CD8-positive, alpha-beta memory T cell (primary cell): ENCODE measurements at regions not wholly inside any gene's neighbourhood (a gene's known extent, or its start where the extent isn't known, plus 50 kb on each side); places are given as distances from the start of the nearest gene placed in this dataset.

ENCODE experiments used
- CTCF ChIA-PET: fragments of 350-600 bp; sonication (Branson Sonifier 250); formaldehyde crosslinking; loops from one replicate; lab custom pipeline; 2021; ENCODE audit warnings: antibody characterized with exemption; lab: Charles Lee
- POLR2A ChIA-PET: fragments of 350-600 bp; sonication (Branson Sonifier 250); formaldehyde crosslinking; loops from one replicate; lab custom pipeline; 2021; ENCODE audit warnings: antibody characterized with exemption; lab: Charles Lee
- DNase-seq, 5 donors: peaks; one replicate each; pipeline versions ENCODE4 v3.0.0 to v3.0.0-alpha.2; 2020 to 2022; ENCODE audit warnings: mixed read lengths in 1 of 5
- H3K27ac ChIP-seq: one replicate; pipeline ENCODE4 v1.7.0; 2013; ENCODE audit warnings: low read depth, mild to moderate bottlenecking, low read length, moderate library complexity
- H3K27me3 ChIP-seq: 2 replicates; pipeline ENCODE4 v1.7.0; 2013; ENCODE audit warnings: low read length, mild to moderate bottlenecking; ENCODE audit not compliant: insufficient read depth, poor library complexity, severe bottlenecking
- H3K36me3 ChIP-seq: 2 replicates; pipeline ENCODE4 v1.7.0; 2013; ENCODE audit warnings: mild to moderate bottlenecking, low read length, moderate library complexity; ENCODE audit not compliant: insufficient read depth
- H3K4me1 ChIP-seq: 2 replicates; pipeline ENCODE4 v1.7.0; 2013; ENCODE audit warnings: mild to moderate bottlenecking, low read length, moderate library complexity; ENCODE audit not compliant: insufficient read depth
- H3K4me3 ChIP-seq: 2 replicates; pipeline ENCODE4 v1.7.0; 2013; ENCODE audit warnings: mild to moderate bottlenecking, low read length
- H3K9me3 ChIP-seq: 2 replicates; pipeline ENCODE4 v1.7.0; 2013; ENCODE audit warnings: mild to moderate bottlenecking, low read length
- H3K27ac Mint-ChIP-seq, 8 donors: one replicate each; pipeline ENCODE4 v1.8.0; 2020 to 2021; ENCODE audit warnings: mixed read lengths in 8 of 8, mild to moderate bottlenecking in 6 of 8, inconsistent platforms in 3 of 8, moderate library complexity in 3 of 8
- H3K27me3 Mint-ChIP-seq, 2 donors: one replicate each; pipeline ENCODE4 v1.8.0; 2020 to 2021; ENCODE audit warnings: mixed read lengths in 2 of 2, mild to moderate bottlenecking in 1 of 2, moderate library complexity in 1 of 2
- H3K36me3 Mint-ChIP-seq, 3 donors: one replicate each; pipeline ENCODE4 v1.8.0; 2020 to 2021; ENCODE audit warnings: mixed read lengths in 3 of 3, inconsistent platforms in 1 of 3, mild to moderate bottlenecking in 1 of 3
- H3K4me1 Mint-ChIP-seq, 3 donors: one replicate each; pipeline ENCODE4 v1.8.0; 2020 to 2021; ENCODE audit warnings: mixed read lengths in 3 of 3, inconsistent platforms in 1 of 3, mild to moderate bottlenecking in 1 of 3
- H3K4me3 Mint-ChIP-seq, 7 donors: one replicate each; pipeline ENCODE4 v1.8.0; 2020 to 2021; ENCODE audit warnings: mixed read lengths in 7 of 7, mild to moderate bottlenecking in 6 of 7, moderate library complexity in 4 of 7, inconsistent platforms in 2 of 7
- H3K9me3 Mint-ChIP-seq, 5 donors: one replicate each; pipeline ENCODE4 v1.8.0; 2020 to 2022; ENCODE audit warnings: mixed read lengths in 5 of 5, mild to moderate bottlenecking in 3 of 5, moderate library complexity in 2 of 5, inconsistent platforms in 1 of 5

GRCh38 chr10:2130705-2131305 is 393.5 kb upstream of the ADARB2 start:
- no peak overlapping the region for H3K27ac Mint-ChIP-seq
- POLR2A ChIA-PET: no interaction called here
- H3K4me3 ChIP-seq: no peak overlapping the region
- H3K36me3 Mint-ChIP-seq: no peaks in the 10 kb centered on the region
- H3K4me1 ChIP-seq: no peaks in the 10 kb centered on the region
- peaks cover 0 to 2% of the 10 kb centered on the region in 2 donors for H3K27me3 Mint-ChIP-seq
- no peak overlapping the region for H3K4me3 Mint-ChIP-seq
- H3K9me3 Mint-ChIP-seq: peaks cover 0 to 2% (median 0%) of the 10 kb centered on the region in 5 donors
- no peaks in the 10 kb centered on the region for H3K9me3 ChIP-seq
- CTCF ChIA-PET: no interaction called here
- H3K36me3 ChIP-seq: no peaks in the 10 kb centered on the region
- H3K27ac ChIP-seq: no peak overlapping the region
- no peaks in the 10 kb centered on the region for H3K27me3 ChIP-seq
- DNase-seq: no peak
- H3K4me1 Mint-ChIP-seq: no peaks in the 10 kb centered on the region

- Histone ChIP-seq H3K27ac (no peak overlapping the region), H3K27me3 (no peaks in the 10 kb centered on the region), H3K4me1 (no peaks in the 10 kb centered on the region), H3K36me3 (no peaks in the 10 kb centered on the region), H3K4me3 (no peak overlapping the region), H3K9me3 (no peaks in the 10 kb centered on the region)
- peaks cover 0 to 2% (median 0%) of the 10 kb centered on the region in 5 donors for H3K9me3 Mint-ChIP-seq
- no peak for DNase-seq
- H3K36me3 Mint-ChIP-seq: no peaks in the 10 kb centered on the region
- H3K27me3 Mint-ChIP-seq: peaks cover 0 to 2% of the 10 kb centered on the region in 2 donors
- H3K4me3 Mint-ChIP-seq: no peak overlapping the region
- H3K4me1 Mint-ChIP-seq: no peaks in the 10 kb centered on the region
- ChIA-PET POLR2A (no interaction called here), CTCF (no interaction called here)
- no peak overlapping the region for H3K27ac Mint-ChIP-seq
These were observed 391.7 kb upstream of the ADARB2 start for GRCh38 chr10:2128991-2129390.

DNA sequence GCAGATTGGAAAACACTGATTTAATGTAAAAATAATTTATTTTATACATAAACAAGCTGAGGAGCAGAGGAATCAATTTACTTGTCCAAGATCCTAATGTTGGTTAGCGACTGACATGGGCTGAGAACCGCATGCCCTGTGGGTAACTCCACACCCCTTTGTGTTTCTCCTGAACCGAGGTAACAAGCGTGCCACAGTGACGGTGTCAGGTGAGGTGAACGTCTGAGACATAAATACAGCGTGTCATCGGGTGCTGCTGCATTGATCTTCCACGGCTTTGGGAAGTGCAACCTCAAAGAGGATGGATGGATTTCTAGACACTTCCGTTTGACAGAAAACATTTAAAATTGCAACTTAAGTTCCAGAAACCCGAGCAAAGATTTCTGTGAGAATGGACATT is 386.8 kb upstream of the ADARB2 start:
- H3K27ac Mint-ChIP-seq: no peak overlapping the region
- Histone ChIP-seq H3K27ac (no peak overlapping the region), H3K4me3 (no peak overlapping the region), H3K4me1 (no peaks in the 10 kb centered on the region), H3K36me3 (no peaks in the 10 kb centered on the region), H3K9me3 (no peaks in the 10 kb centered on the region), H3K27me3 (no peaks in the 10 kb centered on the region)
- no peaks in the 10 kb centered on the region for H3K4me1 Mint-ChIP-seq
- H3K27me3 Mint-ChIP-seq: peaks cover 0 to 3% of the 10 kb centered on the region in 2 donors
- ChIA-PET POLR2A (no interaction called here), CTCF (no interaction called here)
- no peak overlapping the region for H3K4me3 Mint-ChIP-seq
- DNase-seq: no peak
- no peaks in the 10 kb centered on the region for H3K36me3 Mint-ChIP-seq
- peaks cover 0 to 2% (median 0%) of the 10 kb centered on the region in 5 donors for H3K9me3 Mint-ChIP-seq

GRCh38 chr10:2122431-2123124 is 385.3 kb upstream of the ADARB2 start:
- Mint-ChIP-seq H3K4me1 (no peaks in the 10 kb centered on the region), H3K4me3 (no peak overlapping the region), H3K27ac (no peak overlapping the region), H3K27me3 (peaks cover 0 to 3% of the 10 kb centered on the region in 2 donors), H3K9me3 (peaks cover 0 to 2% (median 0%) of the 10 kb centered on the region in 5 donors), H3K36me3 (no peaks in the 10 kb centered on the region)
- H3K4me3 ChIP-seq: no peak overlapping the region
- H3K27ac ChIP-seq: no peak overlapping the region
- H3K36me3 ChIP-seq: no peaks in the 10 kb centered on the region
- H3K9me3 ChIP-seq: no peaks in the 10 kb centered on the region
- no peak for DNase-seq
- POLR2A ChIA-PET: no interaction called here
- CTCF ChIA-PET: no interaction called here
- H3K27me3 ChIP-seq: no peaks in the 10 kb centered on the region
- no peaks in the 10 kb centered on the region for H3K4me1 ChIP-seq

DNA sequence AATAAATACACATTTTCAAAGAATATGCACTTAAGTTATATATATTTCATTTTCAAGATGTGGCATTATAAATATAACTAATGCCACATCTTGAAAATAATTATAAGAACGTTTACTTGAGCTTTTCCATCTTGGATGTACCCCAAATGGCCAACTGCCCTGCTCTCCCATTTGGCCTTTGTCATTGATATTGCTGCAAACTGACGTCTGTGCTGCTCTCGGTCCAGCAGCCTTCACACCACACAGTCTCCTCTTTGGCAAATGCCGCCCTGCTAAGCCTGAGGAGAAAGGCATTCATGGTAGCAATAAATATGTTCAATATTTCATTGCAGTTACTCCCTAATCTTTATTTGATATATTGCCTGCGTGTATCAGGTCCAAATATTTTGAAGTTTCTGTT is 384.6 kb upstream of the ADARB2 start:
- no peak overlapping the region for H3K27ac ChIP-seq
- Mint-ChIP-seq H3K9me3 (peaks cover 0 to 2% (median 0%) of the 10 kb centered on the region in 5 donors), H3K27ac (no peak overlapping the region), H3K27me3 (peaks cover 0 to 5% of the 10 kb centered on the region in 2 donors), H3K4me1 (no peaks in the 10 kb centered on the region), H3K36me3 (no peaks in the 10 kb centered on the region), H3K4me3 (no peak overlapping the region)
- H3K9me3 ChIP-seq: no peaks in the 10 kb centered on the region
- H3K4me3 ChIP-seq: no peak overlapping the region
- no peaks in the 10 kb centered on the region for H3K27me3 ChIP-seq
- ChIA-PET POLR2A (no interaction called here), CTCF (no interaction called here)
- no peaks in the 10 kb centered on the region for H3K4me1 ChIP-seq
- H3K36me3 ChIP-seq: no peaks in the 10 kb centered on the region
- no peak for DNase-seq

GRCh38 chr10:2121315-2121714 is 384.0 kb upstream of the ADARB2 start:
- DNase-seq: no peak
- H3K4me3 Mint-ChIP-seq: no peak overlapping the region

DNA sequence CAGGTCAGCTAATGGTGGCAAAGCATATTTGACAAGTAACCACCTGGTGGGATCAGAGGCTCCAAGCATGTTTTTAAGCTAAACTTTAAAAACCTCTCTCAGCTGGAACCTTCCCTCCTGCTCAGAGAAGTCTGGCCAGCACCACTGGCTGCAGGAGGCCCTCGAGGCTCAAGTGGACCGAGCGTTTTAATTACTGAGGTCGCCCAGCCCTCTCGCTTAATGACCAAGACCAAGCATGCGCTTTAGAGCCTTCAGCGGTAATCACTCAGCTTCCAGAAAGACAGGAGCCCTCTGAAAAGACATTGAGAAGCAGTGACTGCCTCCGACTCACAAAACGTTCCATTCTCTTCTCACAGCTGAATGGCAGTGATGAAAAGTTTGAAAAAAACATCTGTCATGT is 383.4 kb upstream of the ADARB2 start:
- H3K36me3 ChIP-seq: no peaks in the 10 kb centered on the region

More at GRCh38 chr10:2121315-2121714, 384.0 kb upstream of the ADARB2 start:
- Histone ChIP-seq H3K27me3 (no peaks in the 10 kb centered on the region), H3K36me3 (no peaks in the 10 kb centered on the region), H3K9me3 (no peaks in the 10 kb centered on the region), H3K27ac (no peak overlapping the region), H3K4me3 (no peak overlapping the region), H3K4me1 (no peaks in the 10 kb centered on the region)
- H3K36me3 Mint-ChIP-seq: no peaks in the 10 kb centered on the region
- peaks cover 0 to 6% of the 10 kb centered on the region in 2 donors for H3K27me3 Mint-ChIP-seq
- H3K9me3 Mint-ChIP-seq: no peaks in the 10 kb centered on the region
- H3K4me1 Mint-ChIP-seq: no peaks in the 10 kb centered on the region
- H3K27ac Mint-ChIP-seq: no peak overlapping the region
- ChIA-PET CTCF (no interaction called here), POLR2A (no interaction called here)

GRCh38 chr10:2119316-2119715 is 382.0 kb upstream of the ADARB2 start:
- Histone ChIP-seq H3K4me3 (no peak overlapping the region), H3K4me1 (no peaks in the 10 kb centered on the region), H3K27ac (no peak overlapping the region), H3K27me3 (no peaks in the 10 kb centered on the region), H3K9me3 (no peaks in the 10 kb centered on the region), H3K36me3 (no peaks in the 10 kb centered on the region)
- no peaks in the 10 kb centered on the region for H3K36me3 Mint-ChIP-seq
- POLR2A ChIA-PET: no interaction called here
- no peaks in the 10 kb centered on the region for H3K4me1 Mint-ChIP-seq
- H3K9me3 Mint-ChIP-seq: peaks cover 0 to 2% (median 0%) of the 10 kb centered on the region in 5 donors
- H3K27me3 Mint-ChIP-seq: peaks cover 0 to 6% of the 10 kb centered on the region in 2 donors
- DNase-seq: no peak
- no peak overlapping the region for H3K4me3 Mint-ChIP-seq
- H3K27ac Mint-ChIP-seq: no peak overlapping the region
- CTCF ChIA-PET: no interaction called here

More for the DNA sequence above, 383.4 kb upstream of the ADARB2 start:
- Histone ChIP-seq H3K27me3 (no peaks in the 10 kb centered on the region), H3K9me3 (no peaks in the 10 kb centered on the region), H3K4me3 (no peak overlapping the region), H3K4me1 (no peaks in the 10 kb centered on the region), H3K27ac (no peak overlapping the region)
- Mint-ChIP-seq H3K9me3 (no peaks in the 10 kb centered on the region), H3K36me3 (no peaks in the 10 kb centered on the region), H3K4me3 (no peak overlapping the region), H3K4me1 (no peaks in the 10 kb centered on the region), H3K27ac (no peak overlapping the region), H3K27me3 (peaks cover 0 to 6% of the 10 kb centered on the region in 2 donors)
- no peak for DNase-seq
- ChIA-PET POLR2A (no interaction called here), CTCF (no interaction called here)
